NCI-H82 (cell line): ENCODE measurements at regions not wholly inside any gene's neighbourhood (a gene's known extent, or its start where the extent isn't known, plus 50 kb on each side); places are given as distances from the start of the nearest gene placed in this dataset.

Source experiments
- DNase-seq: peaks from one replicate; lab custom pipeline; 2025; lab: John Stamatoyannopoulos, UW

DNA sequence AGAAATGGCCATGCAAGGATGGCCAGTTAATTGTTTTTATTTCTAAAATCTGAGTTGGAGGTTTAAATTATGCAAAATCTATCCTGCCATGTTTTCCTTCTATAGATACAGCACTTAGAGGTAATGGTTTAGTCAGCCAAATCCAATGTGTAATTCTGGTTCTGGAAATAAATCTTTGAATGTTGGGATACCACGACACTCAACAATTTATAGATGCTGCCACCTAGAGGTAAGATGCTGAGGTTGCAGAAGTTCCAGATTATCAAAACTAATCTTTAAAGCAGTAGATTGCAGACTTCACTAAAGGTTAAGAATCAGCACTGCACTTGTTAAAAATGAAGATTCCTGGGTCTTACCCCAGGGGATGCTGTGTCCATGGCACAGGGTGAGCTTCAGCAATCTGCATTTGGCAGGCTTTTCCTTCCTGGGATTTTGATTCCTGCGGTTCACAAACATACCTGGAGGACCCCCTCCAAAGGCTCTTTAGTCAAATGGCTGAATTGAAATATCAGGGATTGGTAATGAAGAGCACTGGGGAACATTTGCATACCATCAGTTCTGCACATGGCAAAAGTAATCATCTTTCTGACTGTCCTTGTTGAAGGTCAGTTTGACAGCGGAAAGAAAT lies 53.4 kb upstream of the ANO4 start:
- DNase-seq: peak; percentile 52

DNA sequence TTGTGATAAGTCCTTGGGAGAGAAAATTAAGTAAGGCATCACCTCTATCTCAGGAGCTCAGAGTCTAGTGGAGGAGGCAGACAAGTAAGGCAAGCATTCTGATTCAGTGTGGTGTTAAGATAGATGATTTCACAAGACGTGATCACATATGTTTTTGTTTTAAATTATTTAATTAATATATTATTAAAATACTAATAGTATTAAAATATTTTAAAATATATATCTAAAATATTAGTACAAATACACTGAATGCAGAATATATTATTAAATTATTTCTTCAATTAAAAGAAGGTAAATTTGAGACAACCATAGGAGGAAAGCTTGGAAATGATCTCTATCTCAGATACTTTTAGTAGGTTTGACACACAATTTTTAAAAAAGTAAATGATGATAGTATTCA lies 51.5 kb upstream of the ANO4 start:
- DNase-seq: no peak
